SK-N-SH (cell line): ENCODE measurements at regions not wholly inside any gene's neighbourhood (a gene's known extent, or its start where the extent isn't known, plus 50 kb on each side); places are given as distances from the start of the nearest gene placed in this dataset.

ENCODE experiments used
- CHD2 ChIP-seq: fragments of 150-350 bp; IDR thresholded peaks from 2 replicates; pipeline ENCODE4 v1.6.1; 2018; ENCODE audit warnings: low read length; ENCODE audit not compliant: partially characterized antibody
- EP300 ChIP-seq, 2 experiments: IDR thresholded peaks; 2 replicates each; pipeline versions ENCODE4 v1.4.0 to v1.6.1; 2012; ENCODE audit warnings: borderline replicate concordance in 1 of 2, low read depth in 1 of 2, low read length in 1 of 2
- GABPA ChIP-seq: IDR thresholded peaks from 2 replicates; pipeline ENCODE4 v1.4.0; 2012; ENCODE audit warnings: low read depth, mild to moderate bottlenecking
- SMC3 ChIP-seq: IDR thresholded peaks from 2 replicates; pipeline ENCODE4 v1.6.1; 2012; ENCODE audit warnings: low read depth, low read length, improper control_type of control experiment
- TEAD4 ChIP-seq: IDR thresholded peaks from 2 replicates; pipeline ENCODE4 v1.4.0; 2012; ENCODE audit warnings: mild to moderate bottlenecking, borderline replicate concordance; ENCODE audit not compliant: insufficient read depth
- TF ChIP-seq, protein P1 (sequence below): fragments of 200-600 bp; sonication (generic); IDR thresholded peaks from 2 replicates; pipeline ENCODE4 v1.6.1; 2017; ENCODE audit warnings: antibody characterized with exemption, mild to moderate bottlenecking, moderate library complexity

DNA sequence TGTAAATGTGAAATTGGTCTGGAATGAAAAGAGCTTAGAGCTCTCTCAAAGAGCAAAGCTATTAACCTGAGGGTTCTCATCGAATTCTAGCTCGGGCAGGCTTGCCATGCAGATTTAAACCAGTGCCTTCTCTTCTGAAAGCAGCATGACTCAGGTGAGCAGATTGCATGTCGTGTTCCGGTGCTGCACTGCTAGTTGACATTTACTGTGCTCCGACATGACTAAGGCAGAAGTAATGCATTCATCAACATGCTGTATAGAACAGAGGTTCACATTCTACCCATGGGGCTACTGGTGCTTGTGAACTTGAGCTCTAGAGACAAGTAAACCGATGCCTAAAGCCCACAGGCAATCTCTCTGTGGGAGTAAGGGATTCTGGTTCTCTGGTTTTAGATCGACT lies 947.7 kb downstream of the EFNB2 start:
- TF ChIP-seq TEAD4 (no peak), EP300 (IDR thresholded peaks at IDR 0.05; ENCODE audit: borderline replicate concordance in 1 of 2, low read depth in 1 of 2, low read length in 1 of 2) (no peak), CHD2 (no peak), SMC3 (no peak), GABPA (no peak)
- TF ChIP-seq, protein P1, sequence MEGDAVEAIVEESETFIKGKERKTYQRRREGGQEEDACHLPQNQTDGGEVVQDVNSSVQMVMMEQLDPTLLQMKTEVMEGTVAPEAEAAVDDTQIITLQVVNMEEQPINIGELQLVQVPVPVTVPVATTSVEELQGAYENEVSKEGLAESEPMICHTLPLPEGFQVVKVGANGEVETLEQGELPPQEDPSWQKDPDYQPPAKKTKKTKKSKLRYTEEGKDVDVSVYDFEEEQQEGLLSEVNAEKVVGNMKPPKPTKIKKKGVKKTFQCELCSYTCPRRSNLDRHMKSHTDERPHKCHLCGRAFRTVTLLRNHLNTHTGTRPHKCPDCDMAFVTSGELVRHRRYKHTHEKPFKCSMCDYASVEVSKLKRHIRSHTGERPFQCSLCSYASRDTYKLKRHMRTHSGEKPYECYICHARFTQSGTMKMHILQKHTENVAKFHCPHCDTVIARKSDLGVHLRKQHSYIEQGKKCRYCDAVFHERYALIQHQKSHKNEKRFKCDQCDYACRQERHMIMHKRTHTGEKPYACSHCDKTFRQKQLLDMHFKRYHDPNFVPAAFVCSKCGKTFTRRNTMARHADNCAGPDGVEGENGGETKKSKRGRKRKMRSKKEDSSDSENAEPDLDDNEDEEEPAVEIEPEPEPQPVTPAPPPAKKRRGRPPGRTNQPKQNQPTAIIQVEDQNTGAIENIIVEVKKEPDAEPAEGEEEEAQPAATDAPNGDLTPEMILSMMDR, result no peak
